Femur (tissue), 1 donor: ENCODE measurements at regions not wholly inside any gene's neighbourhood (a gene's known extent, or its start where the extent isn't known, plus 50 kb on each side); places are given as distances from the start of the nearest gene placed in this dataset.
A peak's percentile ranks its signal among the peaks of the same experiment; 100 is the strongest.

Experiments used
- DNase-seq: peaks from one replicate; pipeline ENCODE4 v3.0.0-alpha.2; 2017

DNA sequence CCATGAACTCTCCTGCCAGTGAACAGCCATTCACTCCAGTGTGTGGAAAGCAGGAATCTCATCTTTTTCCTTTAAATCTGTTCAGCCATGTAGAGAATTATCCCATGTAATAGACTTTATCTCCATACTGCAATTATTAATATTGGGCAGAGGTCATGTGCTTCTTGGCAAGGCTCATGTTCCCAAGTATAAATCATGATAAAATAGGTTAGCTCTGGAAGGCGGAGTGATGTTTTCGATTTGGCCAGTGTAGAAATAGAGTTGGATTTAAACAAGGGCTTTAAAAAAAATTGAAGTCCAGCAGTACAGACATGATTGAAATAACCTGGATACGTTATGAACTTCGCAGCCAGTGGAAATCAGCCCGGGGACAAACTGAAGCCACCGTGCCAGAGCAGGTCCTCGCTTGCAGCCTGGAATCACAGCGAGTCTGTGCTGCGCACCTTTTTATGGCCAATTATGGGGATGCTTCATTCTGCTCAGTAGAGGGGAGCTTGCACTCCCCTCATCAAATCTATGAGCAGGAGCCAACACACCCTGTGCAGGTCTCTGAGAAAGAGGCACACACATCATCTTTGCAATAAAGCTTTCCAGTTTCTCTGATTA lies 654.0 kb upstream of the MKI67 start:
- DNase-seq, result peak; percentile 38

DNA sequence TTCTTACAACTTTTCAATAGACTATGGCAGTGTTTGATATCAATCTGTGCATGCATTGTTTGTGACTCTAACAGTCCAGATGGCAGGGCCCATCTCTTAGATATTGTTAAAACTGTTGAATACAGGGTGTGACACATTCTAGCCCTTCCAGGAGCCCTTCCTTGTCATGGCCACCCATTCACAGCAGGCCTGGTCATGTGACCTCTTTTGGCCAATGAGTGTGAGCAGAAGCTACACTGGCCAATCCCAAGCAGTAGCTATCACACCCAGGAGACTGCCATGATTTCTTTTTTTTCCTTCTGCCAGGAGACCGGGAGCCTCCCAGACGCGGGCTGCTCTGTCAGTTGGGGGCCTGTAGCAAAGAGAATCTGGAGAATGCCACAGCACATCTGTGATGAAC lies 655.4 kb upstream of the MKI67 start:
- DNase-seq, result no peak

GRCh38 chr10:128784444-128784843 lies 658.2 kb upstream of the MKI67 start:
- no peak for DNase-seq

DNA sequence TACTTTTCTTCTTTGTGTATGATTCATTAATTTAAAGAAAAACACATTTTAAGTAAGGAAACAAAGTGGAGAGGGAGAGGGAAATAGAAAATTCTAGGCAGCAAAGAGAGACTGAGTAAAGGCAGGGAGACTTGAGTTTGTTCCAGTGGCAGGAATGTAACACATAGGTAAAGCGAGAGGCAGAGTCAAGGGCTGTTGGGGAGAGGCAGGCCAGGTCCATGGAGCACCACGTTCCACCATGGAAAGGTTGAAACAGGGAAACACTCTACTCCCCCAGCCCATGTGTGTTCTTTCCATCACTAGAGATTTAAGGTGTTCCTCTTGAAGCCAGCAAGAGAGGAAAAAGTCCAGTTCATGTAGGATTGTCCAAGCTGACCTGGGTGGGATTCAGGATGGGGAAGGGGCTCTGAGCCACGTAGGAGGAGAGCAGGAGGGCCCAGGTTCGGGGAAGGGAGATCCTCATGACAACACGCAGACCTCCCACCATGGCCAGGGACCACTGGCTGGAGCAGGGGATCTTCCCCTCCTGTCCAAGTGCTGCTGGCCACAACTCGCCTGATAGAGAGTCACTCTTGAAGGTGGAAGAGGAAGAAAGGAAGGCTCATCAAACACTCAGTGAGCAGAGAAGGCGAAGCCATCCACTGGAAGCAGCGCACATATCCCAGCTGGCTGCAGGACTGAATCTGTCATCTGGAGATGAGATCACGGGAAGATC lies 666.4 kb upstream of the MKI67 start:
- no peak for DNase-seq

- no peak for DNase-seq
These were observed 667.8 kb upstream of the MKI67 start for GRCh38 chr10:128793726-128794655.

GRCh38 chr10:128796396-128796912 lies 670.2 kb upstream of the MKI67 start:
- no peak for DNase-seq

GRCh38 chr10:128802062-128802461 lies 665.0 kb upstream of the MGMT start:
- DNase-seq, result no peak

- DNase-seq, result no peak
These were observed 663.3 kb upstream of the MGMT start for GRCh38 chr10:128803790-128804189.

- no peak for DNase-seq
These were observed 662.6 kb upstream of the MGMT start for GRCh38 chr10:128804411-128804810.

DNA sequence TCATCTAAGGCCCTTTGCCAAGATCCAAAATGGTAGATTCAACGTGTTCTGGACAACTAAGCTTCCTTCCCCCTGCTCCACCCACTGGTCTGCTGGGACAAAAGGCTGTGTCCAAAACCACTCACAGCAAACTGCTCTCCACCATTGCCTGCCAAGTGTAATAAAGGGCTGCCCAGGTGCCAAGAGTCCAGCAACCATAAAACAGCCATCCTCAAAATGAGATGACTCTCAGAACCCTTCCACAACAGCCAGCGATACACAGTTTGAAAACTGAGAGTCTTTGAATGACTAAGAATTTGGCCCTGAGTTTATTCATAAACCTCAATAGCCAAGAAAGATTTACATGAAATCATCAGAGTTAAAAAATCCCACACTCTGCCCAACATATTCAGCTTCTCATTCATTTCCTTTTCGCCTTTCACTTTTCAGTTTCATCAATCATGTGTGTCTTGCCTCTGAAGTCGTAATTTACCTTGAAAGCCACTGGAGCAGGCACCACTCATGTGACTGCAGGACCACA lies 658.1 kb upstream of the MGMT start:
- DNase-seq, result peak; percentile 76

GRCh38 chr10:128811511-128811910 lies 655.5 kb upstream of the MGMT start:
- no peak for DNase-seq

- peak; percentile 80 for DNase-seq
These were observed 655.0 kb upstream of the MGMT start for GRCh38 chr10:128812000-128812399.

DNA sequence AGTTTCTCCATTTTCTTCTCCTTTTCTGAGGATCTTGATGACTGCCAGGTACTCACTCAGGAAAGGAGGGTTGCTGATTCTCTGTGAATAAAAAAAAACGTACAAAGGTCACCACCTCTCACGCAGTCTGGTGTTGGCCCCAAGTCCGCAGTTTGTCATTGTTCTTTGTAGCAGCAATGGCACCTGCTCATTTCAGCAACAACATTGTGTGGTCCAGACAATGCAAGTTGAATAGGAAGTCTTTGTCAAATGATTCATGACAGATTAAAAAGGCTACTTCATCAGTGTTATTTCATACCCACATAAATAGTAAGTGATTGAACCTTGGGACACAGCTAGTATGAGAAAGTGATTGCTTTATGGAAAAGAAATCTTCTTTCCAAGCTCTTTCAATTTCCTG lies 653.5 kb upstream of the MGMT start:
- DNase-seq, result no peak

GRCh38 chr10:128814024-128814423 lies 653.0 kb upstream of the MGMT start:
- no peak for DNase-seq

DNA sequence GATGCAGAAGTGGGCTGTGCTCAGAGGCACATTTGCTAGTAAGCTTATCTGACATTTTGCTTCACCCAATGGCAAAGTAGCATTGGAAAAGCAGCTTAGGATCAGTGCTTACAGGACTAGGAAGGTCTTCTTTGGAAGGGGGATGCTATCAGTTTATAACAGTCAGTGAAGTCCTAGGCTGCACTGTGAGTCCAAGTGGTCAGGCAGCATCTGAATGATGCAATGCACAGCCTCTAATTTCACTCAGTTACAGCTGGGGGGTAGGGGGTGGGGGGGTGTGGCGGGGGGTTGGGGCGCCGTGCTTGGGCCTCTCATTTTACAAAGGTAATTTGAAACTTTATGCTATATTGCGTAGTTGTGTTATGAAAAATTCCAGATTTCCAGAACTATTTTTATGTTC lies 652.3 kb upstream of the MGMT start:
- DNase-seq, result no peak

DNA sequence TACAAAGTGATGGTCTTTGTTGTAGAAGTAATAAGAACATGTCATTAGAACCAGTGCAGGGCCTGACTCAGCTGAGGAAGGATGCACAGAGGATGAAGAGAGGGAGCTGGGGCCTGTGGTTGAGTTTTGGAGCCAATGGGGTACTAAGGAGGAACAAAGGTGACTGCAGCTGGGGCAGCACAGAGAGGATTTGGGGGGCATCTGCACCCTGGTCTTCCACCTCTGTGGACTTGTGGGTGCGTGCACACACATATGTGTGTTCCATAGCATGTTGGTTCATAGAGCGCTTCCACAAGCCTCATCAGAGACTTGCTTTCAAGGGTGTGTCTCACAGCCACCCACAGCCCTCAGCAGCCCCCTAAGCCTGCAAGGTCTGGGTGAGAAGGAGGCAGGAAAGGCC lies 650.3 kb upstream of the MGMT start:
- DNase-seq, result no peak

DNA sequence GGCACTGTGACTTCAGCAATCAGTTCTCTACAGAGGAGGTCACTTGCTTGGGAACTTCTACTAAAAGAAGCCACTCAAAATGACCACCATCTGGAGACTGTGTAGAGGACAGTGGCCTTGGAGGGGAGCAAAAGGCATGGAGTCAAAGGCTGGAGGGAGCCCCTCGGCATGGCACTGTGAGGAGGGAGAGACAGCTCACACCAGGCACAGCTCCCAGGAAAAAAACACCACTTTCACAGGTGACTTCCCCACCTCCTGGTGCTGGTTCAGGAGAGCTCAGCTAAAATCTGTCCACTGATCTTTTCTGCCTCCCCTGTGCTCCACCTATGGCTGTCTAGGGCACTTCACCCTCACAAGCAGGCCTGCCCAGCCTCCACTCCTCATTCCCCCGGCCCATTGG lies 649.4 kb upstream of the MGMT start:
- no peak for DNase-seq

DNA sequence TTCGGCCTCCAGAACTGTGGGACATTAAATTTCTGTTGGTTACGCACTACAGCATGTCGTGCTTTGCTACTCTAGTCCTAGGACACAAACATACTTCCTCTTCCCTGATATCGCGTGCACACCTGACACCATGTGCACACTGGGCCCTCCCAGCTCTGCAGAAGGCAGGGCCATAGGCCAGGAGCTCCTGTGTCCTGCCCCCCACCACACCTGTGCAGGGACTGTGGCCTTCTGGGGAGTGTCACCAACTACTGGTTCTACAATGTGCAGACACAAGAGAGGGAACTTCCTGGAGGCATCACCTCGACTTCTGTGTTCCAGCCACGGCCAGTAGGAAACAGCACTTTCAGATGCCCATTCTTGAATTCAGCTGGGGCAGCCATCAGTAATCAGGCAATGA lies 646.4 kb upstream of the MGMT start:
- no peak for DNase-seq

DNA sequence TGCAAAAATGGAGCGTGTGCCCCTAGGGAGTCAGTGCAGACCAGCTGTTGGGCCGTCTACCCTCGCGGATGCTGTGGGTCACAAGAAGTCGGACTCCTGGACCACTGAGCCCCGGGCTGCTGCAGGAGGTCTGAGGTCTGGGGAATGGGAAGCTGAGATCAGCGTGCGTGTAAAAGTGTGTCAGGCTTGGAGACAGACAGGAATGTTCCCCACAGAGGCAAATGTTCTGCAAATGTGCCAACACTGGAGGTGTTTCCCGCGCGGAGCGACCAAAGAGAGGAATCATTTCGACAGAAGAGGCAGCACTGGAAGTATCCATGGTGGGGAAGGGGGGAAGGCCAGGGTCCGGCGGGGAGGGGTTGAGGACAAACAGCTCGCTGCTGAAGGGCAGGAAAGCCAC lies 643.8 kb upstream of the MGMT start:
- no peak for DNase-seq

DNA sequence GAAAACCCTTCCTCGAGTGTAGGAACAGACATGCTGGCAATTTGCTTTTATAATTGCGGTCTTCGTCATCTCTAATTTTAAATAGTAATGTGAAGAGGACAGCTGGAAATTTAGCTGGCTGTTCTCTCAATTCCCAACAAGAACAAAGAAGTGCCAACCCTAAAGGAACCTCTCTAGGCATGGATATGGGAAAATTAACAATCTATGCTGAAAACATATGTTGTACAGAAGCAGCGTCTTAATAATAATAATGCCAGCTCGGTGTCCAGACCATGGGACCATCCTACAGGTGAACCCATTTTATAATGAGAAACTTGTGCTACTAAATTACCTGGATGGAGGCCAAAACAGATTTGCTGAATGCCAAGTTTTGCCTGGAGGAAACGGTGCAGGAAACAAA lies 641.4 kb upstream of the MGMT start:
- DNase-seq, result no peak

DNA sequence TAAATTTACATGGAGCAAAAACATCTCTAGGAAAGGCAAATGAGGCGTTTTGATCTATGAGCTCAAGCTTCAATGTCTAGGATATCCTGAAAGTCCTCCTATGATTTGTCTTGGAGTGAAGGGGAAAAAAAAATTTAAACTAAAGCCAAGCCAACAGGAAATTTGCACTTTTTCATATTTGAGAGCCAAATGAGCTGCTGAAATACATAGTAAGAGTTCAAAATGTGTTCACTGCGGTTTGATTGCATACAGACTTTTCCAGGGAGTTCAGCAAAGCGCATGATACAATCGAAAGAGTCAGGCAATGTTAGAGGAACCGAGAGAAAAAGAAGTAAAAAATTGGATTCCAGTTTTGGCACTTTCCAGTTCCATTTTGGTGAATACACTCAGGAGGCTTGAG lies 633.4 kb upstream of the MGMT start:
- no peak for DNase-seq

GRCh38 chr10:128835361-128835760 lies 631.7 kb upstream of the MGMT start:
- DNase-seq, result no peak

GRCh38 chr10:128837478-128837877 lies 629.6 kb upstream of the MGMT start:
- DNase-seq, result no peak
